GM10266 (cell line): ENCODE measurements at regions not wholly inside any gene's neighbourhood (a gene's known extent, or its start where the extent isn't known, plus 50 kb on each side); places are given as distances from the start of the nearest gene placed in this dataset.
"Not testable (repeated sequence)": the region's sequence is repeated elsewhere in the genome, so short reads cannot be mapped to it uniquely, and the experiment has no call there.

Experiments used
- DNase-seq: peaks from one replicate; pipeline ENCODE4 v3.0.0; 2012; ENCODE audit errors: extremely low spot score
- CTCF ChIP-seq: IDR thresholded peaks from 2 replicates; pipeline ENCODE4 v1.5.1; 2012; ENCODE audit warnings: mild to moderate bottlenecking, low read depth; ENCODE audit not compliant: control insufficient read depth, insufficient read depth; ENCODE audit errors: missing control alignments

DNA sequence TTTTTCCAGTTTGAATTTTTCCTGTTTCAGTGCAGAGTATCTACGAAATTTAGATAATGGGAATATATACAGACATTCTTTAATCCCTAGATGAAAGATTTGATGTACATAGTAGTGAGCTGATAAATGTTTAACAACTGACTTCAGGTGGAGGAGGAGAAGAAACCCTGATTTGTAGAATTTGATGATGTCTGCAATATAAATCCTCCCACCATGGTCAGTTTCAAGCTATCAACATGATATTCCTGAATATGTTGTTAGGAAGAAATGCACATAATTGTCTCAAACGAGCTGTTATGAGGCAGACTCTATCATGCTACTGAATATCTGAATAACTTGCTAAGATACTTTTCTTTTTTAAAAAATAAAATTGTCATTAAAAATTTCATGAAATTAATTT lies 629.3 kb upstream of the LRRN3 start:
- DNase-seq, result no peak
- TF ChIP-seq CTCF, result no peak

- TF ChIP-seq CTCF, result no peak
- no peak for DNase-seq
These were observed 620.5 kb upstream of the LRRN3 start for GRCh38 chr7:110470420-110470819.

GRCh38 chr7:110472419-110472818 lies 618.5 kb upstream of the LRRN3 start:
- not testable (repeated sequence) for DNase-seq

DNA sequence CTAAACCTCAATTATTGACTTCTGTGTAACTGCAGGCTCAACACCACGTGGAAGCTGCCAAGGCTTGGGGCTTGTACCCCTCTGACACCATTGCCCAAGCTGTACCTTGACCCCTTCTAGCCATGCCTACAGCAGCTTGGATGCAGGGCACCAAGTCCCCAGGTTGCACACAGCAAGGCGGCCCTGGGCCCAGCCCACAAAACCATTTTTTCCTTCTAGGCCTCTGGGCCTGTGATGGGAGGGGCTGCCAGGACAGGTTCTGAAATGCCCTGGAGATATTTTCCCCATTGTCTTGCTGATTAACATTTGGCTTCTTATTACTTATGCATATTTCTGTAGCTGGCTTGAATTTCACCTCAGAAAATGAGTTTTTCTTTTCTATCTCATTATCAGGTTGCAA lies 610.0 kb upstream of the LRRN3 start:
- DNase-seq, result no peak
- no peak for TF ChIP-seq CTCF

- no peak for DNase-seq
- no peak for TF ChIP-seq CTCF
These were observed 607.4 kb upstream of the LRRN3 start for GRCh38 chr7:110483553-110483952.

DNA sequence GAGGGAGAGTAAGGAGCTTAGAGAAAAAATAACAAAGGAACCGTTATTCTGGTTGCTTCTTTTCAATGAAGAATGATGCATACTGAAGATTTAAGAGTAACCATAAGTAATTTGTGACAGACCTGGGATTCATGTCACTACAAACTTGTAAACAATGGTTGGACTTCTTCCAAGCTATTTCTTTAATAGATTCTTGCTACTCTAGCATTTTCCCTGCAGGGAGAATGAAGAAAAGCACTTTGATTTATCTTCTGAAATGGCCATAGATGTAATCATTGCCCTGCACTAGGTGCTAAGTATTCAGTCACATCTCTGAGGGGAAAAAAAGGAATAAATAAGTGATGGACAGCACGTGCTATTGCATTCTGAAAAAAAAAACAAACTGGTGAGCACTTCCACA lies 606.6 kb upstream of the LRRN3 start:
- TF ChIP-seq CTCF, result no peak
- no peak for DNase-seq

- TF ChIP-seq CTCF, result no peak
These were observed 604.4 kb upstream of the LRRN3 start for GRCh38 chr7:110486549-110486948.

GRCh38 chr7:110502888-110503465 lies 588.0 kb upstream of the LRRN3 start:
- DNase-seq, result no peak
- no peak for TF ChIP-seq CTCF

More at GRCh38 chr7:110486549-110486948, 604.4 kb upstream of the LRRN3 start:
- no peak for DNase-seq
